A673 (cell line): ENCODE measurements at regions not wholly inside any gene's neighbourhood (a gene's known extent, or its start where the extent isn't known, plus 50 kb on each side); places are given as distances from the start of the nearest gene placed in this dataset.
A peak's percentile ranks its signal among the peaks of the same experiment; 100 is the strongest.

Experiments used
- BruUV-seq: library from RNA; stranded (reverse); fragments of 400-500 nt; replicated peaks from 2 replicates; lab custom pipeline; 2021; lab: Mats Ljungman, UMichigan
- CTCF ChIA-PET: fragments of 300-600 bp; sonication (Branson Sonifier 250); formaldehyde crosslinking; loops from one replicate; lab custom pipeline; 2022; ENCODE audit warnings: antibody characterized with exemption; lab: Charles Lee
- POLR2A ChIA-PET: fragments of 300-600 bp; sonication (Branson Sonifier 250); formaldehyde crosslinking; loops from one replicate; lab custom pipeline; 2022; ENCODE audit warnings: antibody characterized with exemption; ENCODE audit not compliant: low non-redundant PET; lab: Charles Lee
- DNase-seq: peaks from one replicate; pipeline ENCODE4 v3.0.0-alpha.2; 2015; ENCODE audit warnings: low spot score
- H3K27ac ChIP-seq: fragments of 200-600 bp; sonication (generic); 2 replicates; pipeline ENCODE4 v1.5.1; 2016; ENCODE audit warnings: mixed run types, low read depth, mild to moderate bottlenecking, mixed read lengths, antibody characterized with exemption, low read length; ENCODE audit not compliant: poor library complexity, severe bottlenecking
- H3K27me3 ChIP-seq: fragments of 200-600 bp; sonication (generic); replicated peaks from 2 replicates; pipeline ENCODE4 v1.6.1; 2017; ENCODE audit warnings: mixed run types, low read depth, mild to moderate bottlenecking, mixed read lengths, antibody characterized with exemption, low read length; ENCODE audit not compliant: insufficient read depth, poor library complexity
- H3K36me3 ChIP-seq: fragments of 200-600 bp; sonication (generic); 2 replicates; pipeline ENCODE4 v1.6.1; 2016; ENCODE audit warnings: mixed run types, mild to moderate bottlenecking, mixed read lengths, antibody characterized with exemption, low read length; ENCODE audit not compliant: insufficient read depth, poor library complexity, severe bottlenecking
- H3K4me1 ChIP-seq: fragments of 200-600 bp; sonication (generic); 2 replicates; pipeline ENCODE4 v1.6.1; 2017; ENCODE audit warnings: mixed run types, mild to moderate bottlenecking, mixed read lengths, antibody characterized with exemption, low read length; ENCODE audit not compliant: insufficient read depth, poor library complexity, severe bottlenecking
- H3K4me3 ChIP-seq: fragments of 200-600 bp; sonication (generic); 2 replicates; pipeline ENCODE4 v1.5.1; 2016; ENCODE audit warnings: low read depth, mixed run types, mild to moderate bottlenecking, mixed read lengths, low read length; ENCODE audit not compliant: poor library complexity, severe bottlenecking
- H3K9me3 ChIP-seq: fragments of 200-600 bp; sonication (generic); 2 replicates; pipeline ENCODE4 v1.6.1; 2016; ENCODE audit warnings: mixed run types, low read depth, mild to moderate bottlenecking, mixed read lengths, antibody characterized with exemption, low read length; ENCODE audit not compliant: poor library complexity, severe bottlenecking
- CTCF ChIP-seq: fragments of 300-800, 200-600 bp; sonication (generic); conservative IDR thresholded peaks from 2 replicates; pipeline ENCODE4 v1.5.1; 2017; ENCODE audit warnings: low read depth, mild to moderate bottlenecking, antibody characterized with exemption, low read length, moderate library complexity, mixed read lengths
- EZH2 ChIP-seq: fragments of 200-600 bp; sonication (generic); IDR thresholded peaks from 2 replicates; pipeline ENCODE4 v1.6.1; 2017; ENCODE audit warnings: borderline replicate concordance, low read depth, mild to moderate bottlenecking, mixed read lengths, antibody characterized with exemption, low read length; ENCODE audit not compliant: poor library complexity, severe bottlenecking
- intact Hi-C: fragments of 100-400 bp; cut with micrococcal nuclease; formaldehyde crosslinking; loops from one replicate; pipeline ENCODE4 v1.10.0; 2022; ENCODE audit not compliant: unreplicated experiment

- no TSS peak for BruUV-seq
- no peak overlapping the region for H3K27ac ChIP-seq
- H3K4me1 ChIP-seq = peaks cover 9% of the 10 kb centered on the region
- H3K36me3 ChIP-seq = no peaks in the 10 kb centered on the region
- H3K4me3 ChIP-seq = no peak overlapping the region
- TF ChIP-seq EZH2 = no peak
- TF ChIP-seq CTCF = no peak
- no peak for DNase-seq
- intact Hi-C loops = no loop called here
- H3K27me3 ChIP-seq = no peaks in the 10 kb centered on the region
- no peaks in the 10 kb centered on the region for H3K9me3 ChIP-seq
- POLR2A ChIA-PET = no interaction called here
- CTCF ChIA-PET = no interaction called here
These were observed 948.2 kb downstream of the EPHA3 start for GRCh38 chr3:90055666-90056065.

DNA sequence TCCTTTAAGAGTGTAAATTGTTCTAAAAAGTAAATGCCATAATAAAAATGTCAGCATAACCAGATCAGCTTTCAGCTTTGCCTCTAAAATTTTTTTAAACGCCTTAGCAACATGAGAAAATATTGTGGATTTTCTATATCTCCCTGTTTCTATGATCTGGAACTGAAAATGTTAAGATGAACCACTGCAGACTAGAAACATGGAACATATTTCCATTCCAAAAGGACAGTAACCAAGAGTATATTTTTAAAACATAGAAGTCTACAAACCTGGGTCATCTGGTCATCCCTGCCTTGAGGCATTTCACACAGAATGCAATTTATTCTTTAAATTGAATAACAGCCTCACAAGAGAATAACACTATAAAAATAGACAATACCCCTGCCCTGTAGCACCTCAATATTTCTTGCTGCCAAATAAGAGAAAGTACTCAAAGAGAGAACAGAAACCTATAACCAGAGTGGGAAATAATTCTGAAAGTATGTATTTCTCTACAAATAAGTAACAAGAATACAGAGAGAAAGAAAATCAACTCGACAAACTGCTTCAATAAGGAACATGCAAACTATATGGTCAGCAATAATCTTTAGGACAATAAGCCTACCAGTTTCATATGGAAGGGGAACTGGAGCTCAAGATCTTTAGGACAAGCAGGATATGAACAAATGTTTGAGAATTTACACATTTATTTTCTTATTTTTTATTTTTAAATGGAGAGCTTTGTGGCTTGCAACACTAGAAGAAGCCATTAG, 949.0 kb downstream of the EPHA3 start:
- no peaks in the 10 kb centered on the region for H3K27me3 ChIP-seq
- TF ChIP-seq EZH2 (no peak), CTCF (no peak)
- no peaks in the 10 kb centered on the region for H3K36me3 ChIP-seq
- H3K9me3 ChIP-seq = no peaks in the 10 kb centered on the region
- H3K4me3 ChIP-seq = no peak overlapping the region
- ChIA-PET POLR2A (no interaction called here), CTCF (no interaction called here)
- intact Hi-C loops = no loop called here
- peaks cover 9% of the 10 kb centered on the region for H3K4me1 ChIP-seq
- no peak for DNase-seq
- no TSS peak for BruUV-seq
- no peak overlapping the region for H3K27ac ChIP-seq

DNA sequence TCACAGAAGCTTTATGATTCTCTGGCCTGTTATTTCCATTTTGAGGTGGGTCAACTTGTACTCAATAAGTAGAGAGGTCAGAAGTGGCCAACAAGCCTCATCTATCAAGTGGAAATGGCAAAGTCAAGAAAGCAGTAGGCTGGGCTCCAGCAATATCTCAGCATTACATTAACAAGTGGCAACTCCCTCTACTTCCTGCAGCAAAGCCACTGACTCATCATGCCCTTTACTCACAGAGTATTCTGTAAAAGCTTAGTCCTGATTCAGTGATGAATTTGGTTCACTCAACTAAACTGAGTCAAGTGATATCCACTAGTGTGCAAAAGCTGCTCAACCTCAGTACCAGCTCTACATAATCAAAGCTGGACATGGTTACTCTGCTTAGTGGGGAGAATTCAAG, 954.6 kb downstream of the EPHA3 start:
- Histone ChIP-seq H3K36me3 (no peaks in the 10 kb centered on the region), H3K27me3 (no peaks in the 10 kb centered on the region), H3K4me1 (no peaks in the 10 kb centered on the region), H3K27ac (no peak overlapping the region), H3K9me3 (no peaks in the 10 kb centered on the region), H3K4me3 (no peak overlapping the region)
- ChIA-PET POLR2A (no interaction called here), CTCF (no interaction called here)
- TF ChIP-seq EZH2 = no peak
- no peak for TF ChIP-seq CTCF
- intact Hi-C loops = loop anchor here (10.0 kb wide), 1 partner anchor 57 kb away; no protein-coding TSS in a partner anchor
- DNase-seq = peak; percentile 19
- no TSS peak for BruUV-seq
